ENCODE measurements at regions not wholly inside any gene's neighbourhood (a gene's known extent, or its start where the extent isn't known, plus 50 kb on each side); places are given as distances from the start of the nearest gene placed in this dataset.

GRCh38 chr7:156490021-156490800 is 150.4 kb upstream of the RNF32 start:
- in situ Hi-C loops (cut with HindIII; ENCODE audit: low sequenced_read_pairs): no loop called here

GRCh38 chr7:156487811-156488533 is 152.6 kb upstream of the RNF32 start:
- in situ Hi-C loops (cut with HindIII; ENCODE audit: low sequenced_read_pairs): no loop called here

- in situ Hi-C loops (cut with HindIII; ENCODE audit: low sequenced_read_pairs): no loop called here
Measured at GRCh38 chr7:156480671-156481070, 159.9 kb upstream of the RNF32 start.

- in situ Hi-C loops (cut with HindIII; ENCODE audit: low sequenced_read_pairs): no loop called here
Measured at GRCh38 chr7:156479596-156479995, 161.0 kb upstream of the RNF32 start.

GRCh38 chr7:156478486-156478885 is 162.1 kb upstream of the RNF32 start:
- in situ Hi-C loops (cut with HindIII; ENCODE audit: low sequenced_read_pairs): no loop called here

- in situ Hi-C loops (cut with HindIII; ENCODE audit: low sequenced_read_pairs): no loop called here
Measured at GRCh38 chr7:156475666-156476065, 164.9 kb upstream of the RNF32 start.

GRCh38 chr7:156475179-156475578 is 165.4 kb upstream of the RNF32 start:
- in situ Hi-C loops (cut with HindIII; ENCODE audit: low sequenced_read_pairs): no loop called here

- in situ Hi-C loops (cut with HindIII; ENCODE audit: low sequenced_read_pairs): no loop called here
Measured at GRCh38 chr7:156474241-156474743, 166.3 kb upstream of the RNF32 start.

- in situ Hi-C loops (cut with HindIII; ENCODE audit: low sequenced_read_pairs): no loop called here
Measured at GRCh38 chr7:156473476-156474240, 166.9 kb upstream of the RNF32 start.

GRCh38 chr7:156472267-156472666 is 168.3 kb upstream of the RNF32 start:
- in situ Hi-C loops (cut with HindIII; ENCODE audit: low sequenced_read_pairs): no loop called here

GRCh38 chr7:156470399-156471320 is 169.9 kb upstream of the RNF32 start:
- in situ Hi-C loops (cut with HindIII; ENCODE audit: low sequenced_read_pairs): no loop called here

GRCh38 chr7:156466955-156467625 is 173.5 kb upstream of the RNF32 start:
- in situ Hi-C loops (cut with HindIII; ENCODE audit: low sequenced_read_pairs): no loop called here

GRCh38 chr7:156466272-156466671 is 174.3 kb upstream of the RNF32 start:
- in situ Hi-C loops (cut with HindIII; ENCODE audit: low sequenced_read_pairs): no loop called here

GRCh38 chr7:156465186-156465585 is 175.4 kb upstream of the RNF32 start:
- in situ Hi-C loops (cut with HindIII; ENCODE audit: low sequenced_read_pairs): no loop called here

- in situ Hi-C loops (cut with HindIII; ENCODE audit: low sequenced_read_pairs): no loop called here
Measured at GRCh38 chr7:156464339-156464738, 176.2 kb upstream of the RNF32 start.

- in situ Hi-C loops (cut with HindIII; ENCODE audit: low sequenced_read_pairs): no loop called here
Measured at GRCh38 chr7:156463280-156463679, 177.3 kb upstream of the RNF32 start.

GRCh38 chr7:156461881-156462665 is 178.5 kb upstream of the RNF32 start:
- in situ Hi-C loops (cut with HindIII; ENCODE audit: low sequenced_read_pairs): no loop called here

- in situ Hi-C loops (cut with HindIII; ENCODE audit: low sequenced_read_pairs): no loop called here
Measured at GRCh38 chr7:156460858-156461627, 179.5 kb upstream of the RNF32 start.

Measured in DLD1 (cell line).